OCI-LY3 (cell line): ENCODE measurements at regions not wholly inside any gene's neighbourhood (a gene's known extent, or its start where the extent isn't known, plus 50 kb on each side); places are given as distances from the start of the nearest gene placed in this dataset.

Experiments used
- CTCF ChIP-seq: fragments of 200-600, 300-600 bp; sonication (generic); IDR thresholded peaks from 2 replicates; pipeline ENCODE4 v1.5.1; 2014; ENCODE audit warnings: antibody characterized with exemption, low read length, low read depth
- EZH2phosphoT487 ChIP-seq: fragments of 200-600 bp; shearing (Covaris generic); IDR thresholded peaks from 2 replicates; pipeline ENCODE4 v1.6.1; 2018; ENCODE audit warnings: antibody characterized with exemption, mixed run types, low read depth

GRCh38 chr14:76961631-76962302, 66.7 kb downstream of the IRF2BPL start:
- no peak for TF ChIP-seq CTCF
- peak; percentile 88 for TF ChIP-seq EZH2phosphoT487
